ENCODE measurements at regions not wholly inside any gene's neighbourhood (a gene's known extent, or its start where the extent isn't known, plus 50 kb on each side); places are given as distances from the start of the nearest gene placed in this dataset.
A peak's percentile ranks its signal among the peaks of the same experiment; 100 is the strongest.

DNA sequence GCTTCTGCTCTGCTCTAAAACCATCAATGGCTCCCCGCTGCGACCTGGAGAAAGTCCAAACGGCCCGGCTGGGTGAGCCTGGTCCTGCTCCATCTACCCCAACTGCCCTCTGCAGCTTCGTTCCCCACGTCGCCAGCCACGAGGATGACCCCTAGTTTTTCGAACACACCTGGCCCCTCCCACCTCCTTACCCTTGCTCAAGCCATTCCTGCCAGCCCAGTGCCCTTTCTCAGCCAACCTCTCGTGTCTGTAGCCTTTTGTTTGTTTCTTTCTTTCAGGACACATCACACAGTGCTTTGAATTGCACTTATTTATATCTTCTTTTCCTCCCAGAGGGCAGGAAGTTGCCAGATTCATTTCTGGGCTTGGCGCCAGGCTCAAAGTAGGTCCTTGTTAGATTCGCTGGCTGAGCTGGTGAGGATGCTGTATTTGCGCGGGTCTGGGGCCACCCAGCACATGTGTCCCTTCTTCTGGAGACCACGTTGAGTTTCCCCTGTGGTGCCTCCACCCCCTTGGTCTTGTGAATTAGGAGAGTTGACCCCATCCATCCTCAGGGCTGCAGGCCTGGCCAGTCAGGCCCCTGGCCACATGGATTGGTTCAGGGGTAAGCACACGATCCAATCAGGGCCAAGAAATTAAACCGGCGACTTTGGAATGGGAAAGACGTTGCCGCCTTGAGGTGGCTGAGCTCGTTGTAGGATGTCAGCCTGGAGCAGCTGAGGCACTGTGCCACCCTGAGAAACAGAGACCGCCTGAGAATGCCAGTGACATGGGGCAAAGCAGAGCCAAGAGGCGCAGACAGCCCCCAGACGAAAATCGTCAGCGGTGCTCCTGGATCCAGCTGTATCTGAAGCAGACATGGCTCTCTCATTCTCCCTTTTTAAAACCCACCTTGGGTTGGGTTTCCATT is 156.0 kb downstream of the CEBPB start:
- H3K27me3 ChIP-seq (ENCODE audit: control insufficient read depth in 2 of 2, insufficient read depth in 2 of 2, low read length in 2 of 2) = peaks cover 0 to 5% of the 10 kb centered on the region in 2 experiments
- H3K4me1 ChIP-seq (ENCODE audit: control insufficient read depth, extremely low read depth, insufficient read depth, low read length) = peaks cover 21% of the 10 kb centered on the region
- DNase-seq (ENCODE audit: low read depth, low spot score) (peak; percentile 81), FAIRE-seq (peak; percentile 93)
- POLR2A ChIA-PET = no interaction called here
- no peaks in the 10 kb centered on the region for H3K79me2 ChIP-seq (ENCODE audit: control insufficient read depth, insufficient read depth, low read length)
- no peak overlapping the region for H3K27ac ChIP-seq (ENCODE audit: insufficient read depth, low read depth, low read length)
- H3K4me2 ChIP-seq (ENCODE audit: insufficient read depth, low read length) = no peak overlapping the region
- dilution Hi-C loops (cut with MboI; ENCODE audit: extremely low pct_ligation_motif_present, low sequenced_read_pairs) = no loop called here
- no TSS peak for BruUV-seq (replicated peaks)
- no peak overlapping the region for H3K9ac ChIP-seq (replicated peaks; ENCODE audit: extremely low read depth, insufficient read depth, low read length)
- intact Hi-C loops (cut with micrococcal nuclease) = loop anchor here (2.0 kb wide), 1 partner anchor 20 kb away; no protein-coding TSS in a partner anchor
- H3K36me3 ChIP-seq (ENCODE audit: control insufficient read depth in 2 of 2, extremely low read depth in 1 of 2, insufficient read depth in 2 of 2, low read length in 2 of 2) = no peaks in the 10 kb centered on the region
- no peak overlapping the region for H3K4me3 ChIP-seq (replicated peaks in 1 of 3; ENCODE audit: insufficient read depth in 1 of 3, low read depth in 1 of 3, low read length in 3 of 3)
- CTCF ChIA-PET = interaction anchor here (0.9 to 1.4 kb wide), 5 partner anchors 9 to 80 kb away, joined by 3 to 6 read pairs (median 3); no protein-coding TSS in a partner anchor
- TF ChIP-seq FOS (IDR thresholded peaks at IDR 0.05; ENCODE audit: borderline replicate concordance, insufficient read depth, low read length) (no peak), JUN (IDR thresholded peaks at IDR 0.05; ENCODE audit: borderline replicate concordance, insufficient read depth, insufficient read length, low read depth) (no peak), GATA2 (IDR thresholded peaks at IDR 0.05; ENCODE audit: insufficient read depth, insufficient read length, low read depth, low read length) (no peak), POLR2AphosphoS5 (IDR thresholded peaks at IDR 0.05; ENCODE audit: insufficient read depth, low read depth, low read length) (no peak), EZH2 (IDR thresholded peaks at IDR 0.05; ENCODE audit: borderline replicate concordance, low read depth, low read length, severe bottlenecking) (no peak), POLR2A (IDR thresholded peaks at IDR 0.05; ENCODE audit: low read depth, low read length) (no peak), CTCF (IDR thresholded peaks at IDR 0.05; ENCODE audit: extremely low read depth in 1 of 2, insufficient read depth in 1 of 2, low read depth in 1 of 2, low read length in 2 of 2) (no peak), MYC (IDR thresholded peaks at IDR 0.05; ENCODE audit: low read depth, low read length) (no peak)
- TF ChIP-seq, protein P1, sequence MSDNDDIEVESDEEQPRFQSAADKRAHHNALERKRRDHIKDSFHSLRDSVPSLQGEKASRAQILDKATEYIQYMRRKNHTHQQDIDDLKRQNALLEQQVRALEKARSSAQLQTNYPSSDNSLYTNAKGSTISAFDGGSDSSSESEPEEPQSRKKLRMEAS (IDR thresholded peaks at IDR 0.05; ENCODE audit: insufficient read depth, insufficient read length) = no peak
- no peaks in the 10 kb centered on the region for H4K20me1 ChIP-seq (replicated peaks; ENCODE audit: control insufficient read depth, extremely low read depth, insufficient read depth, low read length)
- no peaks in the 10 kb centered on the region for H3K9me3 ChIP-seq (replicated peaks; ENCODE audit: control insufficient read depth, insufficient read depth, low read length)
- no peak overlapping the region for H2AFZ ChIP-seq (ENCODE audit: low read depth, low read length)
- no peaks in the 10 kb centered on the region for H3K9me1 ChIP-seq (replicated peaks; ENCODE audit: control insufficient read depth, extremely low read depth, insufficient read depth, low read length)

Measured in endothelial cell of umbilical vein (primary cell).